K562 (cell line): ENCODE measurements at regions not wholly inside any gene's neighbourhood (a gene's known extent, or its start where the extent isn't known, plus 50 kb on each side); places are given as distances from the start of the nearest gene placed in this dataset.

Source experiments
- ARID4B ChIP-seq: sonication (generic); formaldehyde crosslinking; IDR thresholded peaks from 2 replicates; pipeline ENCODE4 v1.8.0; 2022; ENCODE audit warnings: mild to moderate bottlenecking, missing genetic modification reagents
- BMI1 ChIP-seq: fragments of 150-350 bp; IDR thresholded peaks from 2 replicates; pipeline ENCODE4 v1.6.1; 2014; ENCODE audit warnings: low read length
- CHAMP1 ChIP-seq: fragments of 450-650 bp; IDR thresholded peaks from 2 replicates; pipeline ENCODE4 v1.6.1; 2016; ENCODE audit warnings: mild to moderate bottlenecking
- ELF4 ChIP-seq: fragments of 450-650 bp; formaldehyde crosslinking; IDR thresholded peaks from 2 replicates; pipeline ENCODE4 v1.4.0; 2022; ENCODE audit warnings: missing genetic modification characterization
- ERF ChIP-seq: fragments of 450-650 bp; formaldehyde crosslinking; IDR thresholded peaks from 2 replicates; pipeline ENCODE4 v1.4.0; 2020; ENCODE audit warnings: mild to moderate bottlenecking, mixed read lengths
- FOSL1 ChIP-seq: fragments of 200-800 bp; sonication (Bioruptor generic); conservative IDR thresholded peaks from 2 replicates; pipeline ENCODE4 v1.6.1; 2016; ENCODE audit warnings: missing genetic modification characterization, missing compliant biosample characterization
- FOXJ2 ChIP-seq: fragments of 200-800 bp; sonication (Bioruptor generic); IDR thresholded peaks from 2 replicates; pipeline ENCODE4 v1.6.1; 2016; ENCODE audit warnings: missing genetic modification characterization, missing compliant biosample characterization
- GTF2A2 ChIP-seq: IDR thresholded peaks from 2 replicates; pipeline ENCODE4 v1.6.1; 2016; ENCODE audit warnings: mild to moderate bottlenecking, missing genetic modification characterization, missing compliant biosample characterization
- IFI16 ChIP-seq: fragments of 250-450 bp; sonication (Bioruptor Pico); IDR thresholded peaks from 2 replicates; pipeline ENCODE4 v2.1.2; 2022; ENCODE audit warnings: mild to moderate bottlenecking, inconsistent platforms
- L3MBTL2 ChIP-seq: fragments of 450-650 bp; IDR thresholded peaks from 2 replicates; pipeline ENCODE4 v1.6.1; 2016; ENCODE audit warnings: mild to moderate bottlenecking, moderate library complexity
- MLLT1 ChIP-seq, 2 experiments: fragments of 450-650 bp; IDR thresholded peaks; 2 replicates each; pipeline ENCODE4 v1.6.1; 2016
- NFATC3 ChIP-seq: fragments of 450-650 bp; IDR thresholded peaks from 2 replicates; pipeline ENCODE4 v1.6.1; 2017; ENCODE audit warnings: mild to moderate bottlenecking
- NFYB ChIP-seq: IDR thresholded peaks from 2 replicates; pipeline ENCODE4 v1.6.1; 2011; ENCODE audit warnings: mild to moderate bottlenecking, moderate library complexity; ENCODE audit not compliant: insufficient read length; ENCODE audit errors: extremely low read depth
- NRF1 ChIP-seq, 2 experiments: fragments of 450-650 bp; IDR thresholded peaks in 1 of 2; conservative IDR thresholded peaks in 1 of 2; 2 replicates each; pipeline ENCODE4 v1.6.1; 2014; ENCODE audit warnings: mild to moderate bottlenecking in 2 of 2
- PHTF2 ChIP-seq: fragments of 250-450 bp; sonication (Bioruptor Pico); IDR thresholded peaks from 2 replicates; pipeline ENCODE4 v1.5.0; 2021; ENCODE audit warnings: mild to moderate bottlenecking
- POLR3G ChIP-seq: IDR thresholded peaks from 2 replicates; pipeline ENCODE4 v1.6.1; 2011; ENCODE audit not compliant: insufficient read length, insufficient replicate concordance; ENCODE audit errors: extremely low read depth
- RHOXF2B ChIP-seq: fragments of 250-450 bp; sonication (Bioruptor Pico); conservative IDR thresholded peaks from 2 replicates; pipeline ENCODE4 v1.5.1; 2021
- TCF7 ChIP-seq: sonication (generic); IDR thresholded peaks from 2 replicates; pipeline ENCODE4 v1.6.1; 2016; ENCODE audit warnings: antibody characterized with exemption, borderline replicate concordance
- ZEB2 ChIP-seq: fragments of 450-650 bp; IDR thresholded peaks from 2 replicates; pipeline ENCODE4 v1.6.1; 2016
- ZKSCAN8 ChIP-seq: fragments of 200-800 bp; sonication (Bioruptor generic); IDR thresholded peaks from 2 replicates; pipeline ENCODE4 v1.6.1; 2016; ENCODE audit warnings: missing genetic modification characterization, missing compliant biosample characterization
- ZNF23 ChIP-seq: fragments of 250-450 bp; sonication (Bioruptor Pico); IDR thresholded peaks from 2 replicates; pipeline ENCODE4 v1.4.0; 2020; ENCODE audit warnings: mild to moderate bottlenecking
- ZNF274 ChIP-seq: IDR thresholded peaks from 2 replicates; pipeline ENCODE4 v1.6.1; 2011; ENCODE audit warnings: low read depth, mild to moderate bottlenecking, low read length, moderate library complexity, borderline replicate concordance
- ZNF583 ChIP-seq: fragments of 250-450 bp; sonication (Bioruptor Pico); IDR thresholded peaks from 2 replicates; pipeline ENCODE4 v1.4.0; 2020
- ZNF717 ChIP-seq: fragments of 250-450 bp; sonication (Bioruptor Pico); IDR thresholded peaks from 2 replicates; pipeline ENCODE4 v1.5.0; 2021

- TF ChIP-seq BMI1 (no peak), L3MBTL2 (peak; percentile 38; the same call in 1 of the 2 replicates), NFYB (no peak), FOSL1 (tag) (peak; percentile 70), ZKSCAN8 (CRISPR knock-in tag) (no peak), ZEB2 (0 out of 2 replicates have a peak, but pooled peaks have one; percentile 11), IFI16 (CRISPR knock-in tag) (no peak), TCF7 (no peak), FOXJ2 (no peak), ZNF274 (no peak), GTF2A2 (tag) (no peak), ARID4B (CRISPR knock-in tag) (no peak), ZNF583 (CRISPR knock-in tag) (no peak), ELF4 (CRISPR knock-in tag) (peak; percentile 61; the same call in 1 of the 2 replicates), MLLT1 (IDR thresholded peaks at IDR 0.05) (peak in 1 of 2 experiments; percentile 95; a peak in 2 of 4 replicates), ZNF717 (CRISPR knock-in tag) (no peak), PHTF2 (CRISPR knock-in tag) (no peak), ERF (CRISPR knock-in tag) (no peak), RHOXF2B (CRISPR knock-in tag) (no peak), NRF1 (conservative IDR thresholded peaks at IDR 0.05 in 1 of 2, IDR thresholded peaks at IDR 0.05 in 1 of 2) (no peak), NFATC3 (no peak), POLR3G (no peak), CHAMP1 (no peak), ZNF23 (CRISPR knock-in tag) (no peak)
Measured at GRCh38 chr3:71912839-71913495, 128.0 kb upstream of the PROK2 start (continued).
